Mesothelial cell of epicardium (in vitro differentiated cells): ENCODE measurements at regions not wholly inside any gene's neighbourhood (a gene's known extent, or its start where the extent isn't known, plus 50 kb on each side); places are given as distances from the start of the nearest gene placed in this dataset.

Experiments
- DNase-seq, 2 experiments: peaks; one replicate each; pipeline ENCODE4 v3.0.0; 2021; ENCODE audit warnings: low spot score in 2 of 2; ENCODE audit not compliant: unreplicated experiment in 2 of 2
- H3K27ac Mint-ChIP-seq: 2 replicates; pipeline ENCODE4 v1.8.0; 2021; ENCODE audit warnings: mixed read lengths
- H3K27me3 Mint-ChIP-seq: 2 replicates; pipeline ENCODE4 v1.8.0; 2021; ENCODE audit warnings: low read depth, mixed read lengths
- H3K36me3 Mint-ChIP-seq: 2 replicates; pipeline ENCODE4 v1.8.0; 2021; ENCODE audit warnings: mixed read lengths
- H3K4me1 Mint-ChIP-seq: 2 replicates; pipeline ENCODE4 v1.8.0; 2021; ENCODE audit warnings: mixed read lengths
- H3K4me3 Mint-ChIP-seq: 2 replicates; pipeline ENCODE4 v1.8.0; 2021; ENCODE audit warnings: mild to moderate bottlenecking, moderate library complexity, mixed read lengths
- H3K9me3 Mint-ChIP-seq: 2 replicates; pipeline ENCODE4 v1.8.0; 2021; ENCODE audit warnings: mixed read lengths
- TF ChIP-seq, protein P1 (sequence below): fragments of 200-600 bp; sonication (generic); IDR thresholded peaks from one replicate; pipeline ENCODE4 v1.5.0; 2021; ENCODE audit warnings: antibody characterized with exemption; ENCODE audit not compliant: unreplicated experiment

DNA sequence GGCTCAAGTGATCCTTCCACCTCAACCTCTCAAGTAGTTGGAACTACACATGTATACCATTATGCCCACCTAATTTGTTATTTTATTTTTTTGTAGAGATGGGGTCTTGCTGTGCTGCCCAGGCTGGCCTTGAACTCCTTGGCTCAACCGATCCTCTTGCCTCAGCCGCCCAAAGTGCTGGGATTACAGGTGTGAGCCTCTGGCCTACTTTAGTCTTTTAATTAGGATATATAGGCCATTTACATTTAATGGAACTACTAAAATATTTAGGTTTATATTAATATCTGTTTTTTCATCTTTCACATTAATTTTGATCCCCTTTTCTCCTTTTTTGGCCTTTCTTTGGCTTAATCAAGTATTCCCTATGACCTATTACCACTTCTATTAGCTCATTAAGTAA, 95.7 kb upstream of the OSR1 start:
- H3K36me3 Mint-ChIP-seq = no peaks in the 10 kb centered on the region
- TF ChIP-seq, protein P1, sequence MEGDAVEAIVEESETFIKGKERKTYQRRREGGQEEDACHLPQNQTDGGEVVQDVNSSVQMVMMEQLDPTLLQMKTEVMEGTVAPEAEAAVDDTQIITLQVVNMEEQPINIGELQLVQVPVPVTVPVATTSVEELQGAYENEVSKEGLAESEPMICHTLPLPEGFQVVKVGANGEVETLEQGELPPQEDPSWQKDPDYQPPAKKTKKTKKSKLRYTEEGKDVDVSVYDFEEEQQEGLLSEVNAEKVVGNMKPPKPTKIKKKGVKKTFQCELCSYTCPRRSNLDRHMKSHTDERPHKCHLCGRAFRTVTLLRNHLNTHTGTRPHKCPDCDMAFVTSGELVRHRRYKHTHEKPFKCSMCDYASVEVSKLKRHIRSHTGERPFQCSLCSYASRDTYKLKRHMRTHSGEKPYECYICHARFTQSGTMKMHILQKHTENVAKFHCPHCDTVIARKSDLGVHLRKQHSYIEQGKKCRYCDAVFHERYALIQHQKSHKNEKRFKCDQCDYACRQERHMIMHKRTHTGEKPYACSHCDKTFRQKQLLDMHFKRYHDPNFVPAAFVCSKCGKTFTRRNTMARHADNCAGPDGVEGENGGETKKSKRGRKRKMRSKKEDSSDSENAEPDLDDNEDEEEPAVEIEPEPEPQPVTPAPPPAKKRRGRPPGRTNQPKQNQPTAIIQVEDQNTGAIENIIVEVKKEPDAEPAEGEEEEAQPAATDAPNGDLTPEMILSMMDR = no peak
- H3K9me3 Mint-ChIP-seq = peaks cover 29% of the 10 kb centered on the region
- no peak overlapping the region for H3K4me3 Mint-ChIP-seq
- peaks cover 8% of the 10 kb centered on the region for H3K27me3 Mint-ChIP-seq
- no peak for DNase-seq
- H3K4me1 Mint-ChIP-seq = no peaks in the 10 kb centered on the region
- H3K27ac Mint-ChIP-seq = no peak overlapping the region

DNA sequence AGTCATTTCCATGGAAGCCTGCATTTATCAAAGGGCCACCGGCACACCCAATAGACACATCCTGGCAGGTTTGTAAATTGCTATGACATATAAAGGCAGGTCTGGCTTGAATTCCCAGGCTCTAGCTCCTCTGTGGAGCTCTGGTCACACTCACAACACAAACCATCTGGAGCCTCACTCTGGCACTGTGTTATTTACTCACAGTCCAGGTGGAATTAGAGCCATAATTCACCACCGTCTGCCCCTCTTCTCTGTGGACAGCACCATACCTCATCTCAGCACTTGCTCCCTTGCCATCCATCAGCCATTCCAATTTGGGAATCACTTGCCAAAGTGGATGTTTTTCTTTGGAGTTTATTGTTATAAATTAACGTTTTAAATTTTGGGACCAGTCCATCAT, 84.3 kb upstream of the OSR1 start:
- no peak for DNase-seq
- Mint-ChIP-seq H3K4me1 (peaks cover 8% of the 10 kb centered on the region), H3K36me3 (no peaks in the 10 kb centered on the region), H3K27ac (no peak overlapping the region), H3K27me3 (no peaks in the 10 kb centered on the region), H3K4me3 (no peak overlapping the region), H3K9me3 (peaks cover 12% of the 10 kb centered on the region)
- TF ChIP-seq, protein P1 = no peak

DNA sequence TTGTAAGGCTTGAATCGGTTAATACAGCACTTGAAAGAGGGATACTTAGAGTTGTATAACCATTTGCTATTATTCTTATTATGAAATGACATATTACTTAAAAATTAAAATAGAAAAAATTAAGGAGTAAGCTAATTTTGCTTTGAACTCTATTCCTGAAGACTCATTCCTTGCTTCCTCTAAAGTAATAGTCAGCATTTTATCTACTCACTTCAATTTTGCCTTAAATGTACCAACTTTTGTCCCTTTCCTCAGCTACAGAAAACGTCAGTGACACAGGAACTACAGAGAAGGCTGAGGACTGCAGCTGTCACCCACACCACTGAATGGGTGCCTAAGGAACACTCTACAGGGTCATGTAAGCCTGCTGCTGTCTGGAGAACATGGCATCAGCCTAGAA, 80.7 kb upstream of the OSR1 start:
- H3K4me1 Mint-ChIP-seq = peaks cover 23% of the 10 kb centered on the region
- no peaks in the 10 kb centered on the region for H3K36me3 Mint-ChIP-seq
- no peaks in the 10 kb centered on the region for H3K27me3 Mint-ChIP-seq
- no peak overlapping the region for H3K27ac Mint-ChIP-seq
- no peak for DNase-seq
- H3K4me3 Mint-ChIP-seq = no peak overlapping the region
- TF ChIP-seq, protein P1 = no peak
- no peaks in the 10 kb centered on the region for H3K9me3 Mint-ChIP-seq

DNA sequence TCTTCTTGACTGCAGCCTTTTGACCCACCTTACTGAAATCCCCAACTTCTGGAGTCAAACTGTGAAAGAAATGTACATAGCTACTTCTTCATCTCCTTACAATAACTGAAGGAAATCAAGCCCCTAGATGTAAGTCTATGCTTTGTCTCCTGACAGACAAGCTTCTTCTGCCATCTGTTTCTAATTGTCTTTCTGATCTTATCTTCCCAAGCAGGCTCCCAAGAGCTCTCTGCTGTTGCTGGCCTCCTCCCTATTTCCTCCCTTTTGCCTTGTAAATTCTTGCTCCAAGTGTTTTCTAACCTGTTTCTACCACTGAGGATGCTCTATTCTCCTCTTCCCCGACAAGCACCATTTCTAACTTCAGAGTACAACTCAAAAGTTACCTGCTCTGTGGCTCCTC, 77.4 kb upstream of the OSR1 start:
- peak overlapping the region; percentile 55 for H3K27ac Mint-ChIP-seq
- no peaks in the 10 kb centered on the region for H3K27me3 Mint-ChIP-seq
- peaks cover 23% of the 10 kb centered on the region for H3K4me1 Mint-ChIP-seq
- no peak overlapping the region for H3K4me3 Mint-ChIP-seq
- no peaks in the 10 kb centered on the region for H3K9me3 Mint-ChIP-seq
- H3K36me3 Mint-ChIP-seq = no peaks in the 10 kb centered on the region
- no peak for DNase-seq
- TF ChIP-seq, protein P1 = no peak

DNA sequence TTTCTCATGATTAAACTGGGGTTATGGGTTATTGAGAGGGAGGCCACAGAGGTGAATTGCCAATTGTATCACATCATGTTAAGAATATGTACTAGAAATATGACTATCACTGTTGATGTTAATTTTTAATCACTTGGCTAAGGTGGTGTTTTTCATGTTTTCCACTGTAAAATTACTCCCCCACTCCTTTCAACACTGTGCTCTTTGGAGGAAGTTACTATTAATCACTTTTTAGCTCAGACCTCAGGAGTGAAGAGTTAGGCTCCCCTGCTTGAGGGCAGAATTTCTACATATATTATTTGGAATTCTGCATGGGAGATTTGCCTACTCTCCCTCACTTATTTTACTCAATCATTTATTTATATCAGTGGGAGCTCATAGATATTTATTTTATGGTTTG, 76.0 kb upstream of the OSR1 start:
- Mint-ChIP-seq H3K4me1 (peaks cover 21% of the 10 kb centered on the region), H3K27me3 (no peaks in the 10 kb centered on the region), H3K4me3 (no peak overlapping the region), H3K27ac (no peak overlapping the region), H3K9me3 (no peaks in the 10 kb centered on the region), H3K36me3 (no peaks in the 10 kb centered on the region)
- no peak for DNase-seq
- TF ChIP-seq, protein P1 = no peak

DNA sequence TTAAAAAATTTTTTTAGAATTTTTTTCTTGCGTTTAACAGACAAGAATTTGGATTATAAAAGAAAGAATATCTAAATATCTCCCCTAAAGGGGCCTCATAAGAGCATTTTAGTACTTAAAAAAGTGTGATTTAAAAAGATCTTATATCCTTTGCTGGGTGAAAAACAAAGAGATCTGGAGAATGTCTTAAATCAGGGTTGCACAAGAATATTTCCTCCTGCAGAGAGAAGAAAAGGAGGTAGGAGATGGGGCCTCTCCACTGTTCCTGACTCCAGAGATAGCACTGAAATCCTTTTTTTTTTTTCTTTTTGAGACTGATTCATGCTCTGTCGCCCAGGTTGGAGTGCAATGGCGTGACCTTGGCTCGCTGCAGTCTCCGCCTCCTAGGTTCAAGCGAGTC, 68.5 kb upstream of the OSR1 start:
- Mint-ChIP-seq H3K36me3 (no peaks in the 10 kb centered on the region), H3K4me1 (no peaks in the 10 kb centered on the region), H3K9me3 (no peaks in the 10 kb centered on the region), H3K27ac (no peak overlapping the region), H3K4me3 (no peak overlapping the region), H3K27me3 (peaks cover 2% of the 10 kb centered on the region)
- TF ChIP-seq, protein P1 = no peak
- DNase-seq = no peak
